HEK293T (cell line): ENCODE measurements at regions not wholly inside any gene's neighbourhood (a gene's known extent, or its start where the extent isn't known, plus 50 kb on each side); places are given as distances from the start of the nearest gene placed in this dataset.

Experiments
- BHLHE40 ChIP-seq: fragments of 450-650 bp; IDR thresholded peaks from 2 replicates; pipeline ENCODE4 v1.6.1; 2016; ENCODE audit warnings: mild to moderate bottlenecking, moderate library complexity, borderline replicate concordance
- CTBP1 ChIP-seq: fragments of 450-650 bp; IDR thresholded peaks from 2 replicates; pipeline ENCODE4 v1.6.1; 2016; ENCODE audit warnings: borderline replicate concordance
- NFRKB ChIP-seq: fragments of 450-650 bp; IDR thresholded peaks from 2 replicates; pipeline ENCODE4 v1.6.1; 2016; ENCODE audit warnings: mild to moderate bottlenecking, moderate library complexity
- SP1 ChIP-seq: fragments of 450-650 bp; IDR thresholded peaks from 2 replicates; pipeline ENCODE4 v1.6.1; 2017

DNA sequence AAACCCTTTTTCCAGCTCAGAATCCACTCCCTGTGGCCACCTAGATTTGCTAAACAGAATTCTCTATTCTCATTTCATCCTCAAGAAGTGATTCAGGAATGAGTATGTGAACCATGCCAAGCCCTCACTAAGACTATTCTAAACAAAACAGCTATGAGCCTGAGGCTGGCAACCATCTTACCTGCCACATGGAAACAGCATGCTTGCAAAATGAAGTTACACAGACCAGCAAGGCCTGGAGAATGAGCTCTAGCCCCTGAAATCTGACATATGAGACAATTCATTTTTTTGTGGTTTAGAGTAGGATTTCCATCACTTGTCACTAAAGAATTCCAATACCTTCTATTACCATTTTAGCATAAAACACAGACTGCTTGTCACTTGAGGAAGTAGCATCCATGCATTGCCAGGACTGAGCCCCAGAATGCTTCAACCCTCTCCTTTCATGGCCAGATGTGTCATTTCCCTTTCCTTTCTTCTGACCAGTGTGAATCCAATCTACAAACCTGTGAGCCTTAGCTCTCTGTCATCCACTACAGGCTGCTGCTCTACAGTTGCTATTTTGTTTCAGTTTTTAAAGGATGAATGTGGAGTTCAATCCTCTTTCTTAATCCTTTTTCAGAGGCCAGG is 744.3 kb upstream of the ACVR2A start:
- TF ChIP-seq NFRKB, result no peak
- TF ChIP-seq SP1, result no peak
- TF ChIP-seq CTBP1, result no peak
- no peak for TF ChIP-seq BHLHE40
